Mucosa of rectum (tissue), 2 donors: ENCODE measurements at regions not wholly inside any gene's neighbourhood (a gene's known extent, or its start where the extent isn't known, plus 50 kb on each side); places are given as distances from the start of the nearest gene placed in this dataset.
A peak's percentile ranks its signal among the peaks of the same experiment; 100 is the strongest.

Experiments
- H3K27ac ChIP-seq, 2 donors: one replicate each; pipeline ENCODE4 v1.7.0; 2013; ENCODE audit warnings: inconsistent platforms in 2 of 2, low read depth in 2 of 2, low read length in 2 of 2
- H3K27me3 ChIP-seq, 2 donors: one replicate each; pipeline ENCODE4 v1.7.0; 2013; ENCODE audit warnings: low read length in 2 of 2; ENCODE audit not compliant: control insufficient read depth in 2 of 2, insufficient read depth in 2 of 2
- H3K36me3 ChIP-seq, 2 donors: one replicate each; pipeline ENCODE4 v1.7.0; 2013; ENCODE audit warnings: low read length in 2 of 2; ENCODE audit not compliant: control insufficient read depth in 2 of 2, insufficient read depth in 2 of 2
- H3K4me1 ChIP-seq, 2 donors: one replicate each; pipeline ENCODE4 v1.7.0; 2013; ENCODE audit warnings: low read length in 2 of 2, mild to moderate bottlenecking in 1 of 2; ENCODE audit not compliant: control insufficient read depth in 2 of 2, insufficient read depth in 2 of 2
- H3K4me3 ChIP-seq, 2 donors: one replicate each; pipeline ENCODE4 v1.7.0; 2013; ENCODE audit warnings: low read length in 2 of 2
- H3K9ac ChIP-seq, 2 donors: one replicate each; pipeline ENCODE4 v1.7.0; 2013; ENCODE audit warnings: low read length in 2 of 2, low read depth in 1 of 2, mild to moderate bottlenecking in 1 of 2
- H3K9me3 ChIP-seq, 2 donors: one replicate each; pipeline ENCODE4 v1.7.0; 2013; ENCODE audit warnings: low read length in 2 of 2; ENCODE audit not compliant: control insufficient read depth in 2 of 2
- donor health status: healthy.
- donor health status: Normal muscosa, but diverticular disease.

DNA sequence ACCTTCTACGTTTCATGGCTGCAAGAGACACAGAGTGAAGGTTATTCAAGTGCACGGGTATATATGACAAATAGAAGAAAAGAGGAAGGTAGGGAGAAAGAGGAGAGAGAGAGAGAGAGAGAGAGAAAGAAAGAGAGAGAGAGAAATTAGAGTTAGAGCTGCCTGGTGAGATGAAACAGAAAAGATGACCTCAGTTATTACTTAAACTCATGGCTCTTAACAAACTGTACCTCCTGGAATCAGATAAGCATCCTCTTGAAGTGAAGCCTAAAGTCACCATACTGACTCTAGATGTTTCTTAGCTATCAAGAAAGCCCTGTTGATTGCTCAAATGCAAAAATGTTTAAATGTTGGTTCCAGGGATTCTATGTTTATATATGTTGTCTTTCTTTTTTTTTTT is 597.7 kb upstream of the ZP4 start:
- Histone ChIP-seq H3K4me3 (no peak overlapping the region), H3K9me3 (no peaks in the 10 kb centered on the region), H3K4me1 (no peaks in the 10 kb centered on the region), H3K27ac (no peak overlapping the region), H3K36me3 (no peaks in the 10 kb centered on the region), H3K27me3 (no peaks in the 10 kb centered on the region), H3K9ac (no peak overlapping the region)

DNA sequence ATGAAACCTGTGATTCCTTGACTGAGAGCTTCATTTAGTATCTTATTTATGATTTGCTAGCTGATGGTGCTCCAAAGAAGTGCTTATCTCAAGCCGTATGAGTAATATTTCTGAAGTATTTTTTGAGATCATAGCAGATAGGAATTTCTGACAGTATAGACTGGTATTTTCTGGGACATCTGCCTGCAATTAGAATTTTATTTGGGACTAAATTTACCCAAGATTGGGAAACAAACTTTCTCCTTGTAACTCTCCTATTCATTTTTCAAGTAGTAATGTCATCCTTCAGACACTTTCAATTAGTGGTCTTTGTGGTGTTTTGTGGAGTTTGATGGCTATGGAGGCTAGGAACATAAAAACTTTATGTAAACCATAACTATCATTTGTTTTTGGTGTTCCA is 597.2 kb upstream of the ZP4 start:
- Histone ChIP-seq H3K36me3 (no peaks in the 10 kb centered on the region), H3K4me3 (no peak overlapping the region), H3K27me3 (no peaks in the 10 kb centered on the region), H3K9ac (no peak overlapping the region), H3K4me1 (no peaks in the 10 kb centered on the region), H3K27ac (no peak overlapping the region), H3K9me3 (no peaks in the 10 kb centered on the region)

DNA sequence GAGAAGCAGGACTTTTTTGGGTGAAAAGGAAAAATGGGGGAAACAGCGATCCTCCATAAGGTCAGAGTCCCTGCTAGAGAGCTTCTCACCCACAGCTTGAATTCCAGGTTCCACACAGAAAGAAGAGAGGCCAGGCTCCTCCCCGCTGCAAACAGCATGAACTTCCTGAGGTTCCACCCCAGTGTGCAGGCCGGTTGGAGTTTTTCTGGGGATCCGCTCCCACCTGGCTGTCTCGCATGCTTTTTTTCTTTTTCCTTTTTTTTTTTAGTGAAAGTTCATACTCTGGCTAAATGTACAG is 595.1 kb upstream of the ZP4 start:
- Histone ChIP-seq H3K9ac (no peak overlapping the region), H3K36me3 (no peaks in the 10 kb centered on the region), H3K9me3 (no peaks in the 10 kb centered on the region), H3K27me3 (no peaks in the 10 kb centered on the region), H3K4me1 (no peaks in the 10 kb centered on the region), H3K4me3 (peak overlapping the region in 1 of 2 donors; percentile 16), H3K27ac (no peak overlapping the region)

DNA sequence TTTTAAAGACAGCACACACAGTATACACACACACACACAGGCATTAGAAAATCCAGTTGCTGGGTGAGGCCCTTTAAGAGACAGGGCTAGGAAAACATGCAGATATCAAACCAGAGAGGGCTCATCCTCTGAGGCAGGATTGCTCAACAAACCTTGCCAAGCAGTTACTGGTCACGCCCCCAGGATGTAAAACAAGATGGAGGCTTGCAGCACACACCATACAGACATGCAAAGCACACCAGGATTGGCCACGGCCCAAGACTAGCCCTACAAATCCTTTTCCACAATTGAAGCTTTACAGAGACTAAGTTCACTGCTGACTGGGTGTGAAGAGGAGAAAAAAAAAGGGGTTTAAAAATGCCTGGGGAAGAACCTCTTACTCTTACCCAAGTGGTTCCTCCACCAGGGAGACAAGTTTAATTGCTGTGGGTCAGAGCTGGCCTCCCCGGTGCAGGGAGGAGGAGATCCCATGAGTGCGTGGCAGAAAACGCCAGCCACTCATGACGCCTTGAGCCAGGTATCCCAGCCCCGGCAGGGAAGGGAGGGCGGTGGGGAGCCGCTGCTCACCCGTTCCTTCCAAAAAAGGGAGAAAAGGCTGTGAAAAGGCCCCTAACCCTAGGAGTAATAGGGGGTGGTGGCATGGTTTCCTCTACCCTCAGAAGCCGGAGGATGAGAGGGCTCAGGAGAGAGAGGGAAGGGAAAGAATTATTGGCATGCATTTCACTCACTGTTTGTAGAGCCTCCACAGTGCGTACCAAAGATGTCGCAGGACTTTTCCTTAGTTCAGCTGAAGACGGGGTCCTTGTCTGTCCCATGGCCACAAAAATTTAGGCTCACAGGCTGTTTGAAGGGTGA is 594.6 kb upstream of the ZP4 start:
- Histone ChIP-seq H3K4me3 (peak overlapping the region in 1 of 2 donors; percentile 16), H3K9ac (no peak overlapping the region), H3K27me3 (no peaks in the 10 kb centered on the region), H3K9me3 (no peaks in the 10 kb centered on the region), H3K36me3 (no peaks in the 10 kb centered on the region), H3K27ac (no peak overlapping the region), H3K4me1 (no peaks in the 10 kb centered on the region)

DNA sequence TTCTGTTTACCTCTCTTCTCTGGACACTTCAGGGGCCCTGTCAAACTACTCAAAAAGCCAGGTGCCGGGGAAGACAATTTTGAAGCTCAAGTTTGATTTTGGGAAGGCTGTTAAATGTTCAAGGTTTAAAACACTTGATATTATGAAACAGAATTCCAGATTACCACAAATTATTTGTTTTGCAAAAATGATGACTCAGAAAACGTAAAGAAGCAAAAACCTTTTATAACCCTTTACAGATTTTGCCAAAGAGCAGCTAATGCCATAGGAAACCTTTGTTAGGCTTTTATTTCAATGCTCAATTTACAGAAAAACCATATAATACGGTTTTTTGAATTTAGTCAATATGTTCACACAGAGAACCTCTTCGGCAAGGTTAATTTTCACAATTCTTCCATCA is 593.4 kb upstream of the ZP4 start:
- Histone ChIP-seq H3K4me3 (no peak overlapping the region), H3K27ac (no peak overlapping the region), H3K27me3 (no peaks in the 10 kb centered on the region), H3K9ac (no peak overlapping the region), H3K36me3 (no peaks in the 10 kb centered on the region), H3K4me1 (no peaks in the 10 kb centered on the region), H3K9me3 (no peaks in the 10 kb centered on the region)

DNA sequence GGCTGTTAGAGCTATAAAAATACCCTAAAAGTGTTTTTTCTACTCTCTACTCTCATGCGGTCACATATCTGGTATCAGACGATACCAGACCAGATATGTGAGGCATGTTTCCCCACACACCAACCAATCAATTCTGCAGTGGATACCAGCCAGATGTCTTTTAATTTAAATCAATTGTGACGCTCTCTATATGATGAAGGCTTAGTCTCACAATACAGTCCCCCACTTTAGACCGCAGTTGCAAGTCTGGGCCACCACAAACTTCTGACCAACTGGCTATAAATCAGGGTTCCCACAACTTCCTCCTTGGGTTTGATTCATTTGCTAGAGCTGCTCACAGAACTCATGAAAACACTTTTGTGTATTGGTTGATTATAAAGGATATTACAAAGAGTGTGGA is 586.1 kb upstream of the ZP4 start:
- Histone ChIP-seq H3K36me3 (no peaks in the 10 kb centered on the region), H3K4me1 (no peaks in the 10 kb centered on the region), H3K9me3 (no peaks in the 10 kb centered on the region), H3K9ac (no peak overlapping the region), H3K27ac (no peak overlapping the region), H3K27me3 (no peaks in the 10 kb centered on the region), H3K4me3 (no peak overlapping the region)

DNA sequence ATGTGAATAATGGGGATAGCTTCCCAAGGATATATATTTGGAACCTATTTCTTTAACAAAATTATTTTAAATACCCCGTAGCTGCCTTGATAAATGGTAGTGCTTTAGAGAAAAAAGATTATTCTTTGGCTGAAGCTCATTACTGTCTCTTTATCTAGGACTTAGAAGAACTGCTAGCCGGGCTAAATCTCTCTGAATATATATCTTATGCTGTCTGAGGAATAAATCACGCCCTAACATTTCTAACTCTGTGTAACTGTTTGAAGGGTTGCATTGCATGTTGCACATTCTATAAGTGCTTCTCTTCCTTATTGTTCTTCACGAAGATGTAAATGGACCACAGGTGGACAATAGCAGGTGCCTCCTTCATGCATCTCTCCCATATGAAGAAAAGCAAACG is 585.0 kb upstream of the ZP4 start:
- H3K36me3 ChIP-seq, result no peaks in the 10 kb centered on the region
- no peaks in the 10 kb centered on the region for H3K4me1 ChIP-seq
- H3K27me3 ChIP-seq, result no peaks in the 10 kb centered on the region
- H3K9ac ChIP-seq, result no peak overlapping the region
- H3K9me3 ChIP-seq, result no peaks in the 10 kb centered on the region
- H3K4me3 ChIP-seq, result no peak overlapping the region
- H3K27ac ChIP-seq, result no peak overlapping the region

DNA sequence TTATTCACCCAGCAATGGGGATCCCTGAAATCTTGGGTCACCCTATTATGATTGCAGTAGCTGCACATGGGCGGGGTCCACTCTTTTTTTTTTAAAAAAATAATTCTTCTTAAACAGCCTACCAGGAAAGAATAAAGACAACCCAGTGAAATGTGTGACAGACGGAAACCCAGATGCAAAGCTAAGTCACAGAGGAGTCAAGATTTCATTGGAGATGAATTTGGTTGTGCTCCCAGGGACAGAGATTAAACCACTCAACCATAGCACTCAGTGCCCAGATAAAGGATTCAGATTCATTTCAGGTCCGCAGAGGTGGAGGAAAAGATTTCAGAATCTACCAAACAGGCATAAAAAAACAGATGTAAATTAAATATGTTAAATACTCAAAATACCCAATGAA is 583.5 kb upstream of the ZP4 start:
- H3K36me3 ChIP-seq, result no peaks in the 10 kb centered on the region

DNA sequence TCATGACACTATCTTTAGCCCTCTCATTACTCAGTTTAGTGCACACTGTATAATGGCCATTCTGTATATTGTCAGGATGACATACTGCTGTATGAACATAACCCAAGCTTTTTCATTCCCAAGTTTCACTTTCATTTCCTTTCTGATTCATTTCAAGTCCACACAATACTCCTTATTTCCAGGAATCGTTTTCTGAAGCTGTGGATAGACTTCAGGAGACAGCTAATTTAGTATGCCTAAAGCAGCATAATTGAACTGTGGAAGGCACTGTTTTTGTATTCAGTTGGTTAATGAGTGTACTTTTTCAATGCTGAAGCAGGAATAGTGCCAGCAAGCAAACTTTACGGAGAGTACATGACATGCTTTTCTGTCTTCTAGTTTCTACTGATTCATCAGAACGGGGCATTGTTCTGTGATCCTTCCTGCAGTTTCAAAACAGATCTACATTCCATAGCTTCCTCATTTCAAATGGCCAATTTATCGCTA is 578.5 kb upstream of the ZP4 start:
- Histone ChIP-seq H3K36me3 (no peaks in the 10 kb centered on the region), H3K4me1 (no peaks in the 10 kb centered on the region), H3K4me3 (peak overlapping the region in 1 of 2 donors; percentile 33), H3K27ac (no peak overlapping the region), H3K9me3 (no peaks in the 10 kb centered on the region), H3K27me3 (no peaks in the 10 kb centered on the region), H3K9ac (no peak overlapping the region)

More for the DNA sequence above, 583.5 kb upstream of the ZP4 start:
- no peak overlapping the region for H3K9ac ChIP-seq
- H3K27ac ChIP-seq, result no peak overlapping the region
- no peaks in the 10 kb centered on the region for H3K27me3 ChIP-seq
- no peak overlapping the region for H3K4me3 ChIP-seq
- no peaks in the 10 kb centered on the region for H3K4me1 ChIP-seq
- H3K9me3 ChIP-seq, result no peaks in the 10 kb centered on the region

DNA sequence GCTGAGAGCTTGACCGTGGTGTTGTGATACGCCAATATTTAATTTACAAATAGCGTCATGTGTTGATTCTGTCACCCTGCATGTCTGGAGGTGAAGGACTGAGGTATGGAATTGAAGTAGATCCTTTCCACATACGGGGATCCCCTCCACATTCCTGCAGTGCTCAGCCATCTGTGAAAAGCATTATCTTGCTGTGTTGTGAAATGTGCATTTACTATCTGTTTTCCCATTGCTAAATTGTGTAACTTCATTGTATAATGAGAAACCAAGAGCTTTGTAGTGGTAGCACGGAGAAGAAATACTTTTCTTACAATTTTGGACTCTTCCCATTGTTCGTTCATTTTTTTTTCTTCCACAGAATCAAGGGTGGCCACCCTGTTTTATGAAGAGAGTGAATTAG is 577.3 kb upstream of the ZP4 start:
- H3K9me3 ChIP-seq, result no peaks in the 10 kb centered on the region
- no peaks in the 10 kb centered on the region for H3K36me3 ChIP-seq
- no peak overlapping the region for H3K27ac ChIP-seq
- no peak overlapping the region for H3K9ac ChIP-seq
- no peak overlapping the region for H3K4me3 ChIP-seq
- H3K4me1 ChIP-seq, result no peaks in the 10 kb centered on the region
- H3K27me3 ChIP-seq, result no peaks in the 10 kb centered on the region
